Chondrocyte (in vitro differentiated cells): ENCODE measurements at regions not wholly inside any gene's neighbourhood (a gene's known extent, or its start where the extent isn't known, plus 50 kb on each side); places are given as distances from the start of the nearest gene placed in this dataset.

Source experiments
- DNase-seq: peaks from one replicate; pipeline ENCODE4 v3.0.0; 2021; ENCODE audit warnings: mixed read lengths, low spot score
- H3K27ac Mint-ChIP-seq: one replicate; pipeline ENCODE4 v1.8.0; 2021; ENCODE audit warnings: mild to moderate bottlenecking, moderate library complexity, mixed read lengths; ENCODE audit not compliant: unreplicated experiment
- H3K27me3 Mint-ChIP-seq: 2 replicates; pipeline ENCODE4 v1.8.0; 2021; ENCODE audit warnings: low read depth, mixed read lengths
- H3K36me3 Mint-ChIP-seq: 2 replicates; pipeline ENCODE4 v1.8.0; 2021; ENCODE audit warnings: low read depth, mixed read lengths
- H3K4me1 Mint-ChIP-seq: 2 replicates; pipeline ENCODE4 v1.8.0; 2021; ENCODE audit warnings: low read depth, mild to moderate bottlenecking, mixed read lengths
- H3K4me3 Mint-ChIP-seq: one replicate; pipeline ENCODE4 v1.8.0; 2021; ENCODE audit warnings: mild to moderate bottlenecking, moderate library complexity, mixed read lengths; ENCODE audit not compliant: unreplicated experiment
- H3K9me3 Mint-ChIP-seq: 2 replicates; pipeline ENCODE4 v1.8.0; 2021; ENCODE audit warnings: low read depth, mixed read lengths
- TF ChIP-seq, protein P1 (sequence below): fragments of 200-600 bp; sonication (generic); IDR thresholded peaks from 2 replicates; pipeline ENCODE4 v1.5.0; 2021; ENCODE audit warnings: antibody characterized with exemption, mild to moderate bottlenecking, moderate library complexity

DNA sequence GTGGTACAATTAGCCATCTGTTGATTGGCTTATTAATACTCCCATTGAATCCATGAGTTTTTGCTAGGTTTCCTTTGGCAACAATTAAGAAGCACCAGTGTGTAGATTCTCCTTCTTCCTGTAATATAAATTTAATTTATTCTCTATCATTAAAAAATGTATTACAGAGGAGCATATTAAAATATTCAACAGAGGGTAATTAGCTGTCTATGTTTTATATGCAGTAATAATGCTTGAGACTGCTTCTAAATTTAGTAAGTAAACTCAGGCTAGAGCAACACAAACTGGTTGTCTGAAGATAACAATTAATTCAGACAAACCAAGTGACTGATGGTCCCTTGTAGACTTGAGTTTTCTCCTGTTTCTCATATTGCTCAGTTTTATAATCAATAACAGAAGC lies 192.4 kb downstream of the FAT4 start:
- no peak for DNase-seq
- H3K27ac Mint-ChIP-seq, result no peak overlapping the region
- peaks cover 2% of the 10 kb centered on the region for H3K27me3 Mint-ChIP-seq
- H3K4me1 Mint-ChIP-seq, result no peaks in the 10 kb centered on the region
- H3K36me3 Mint-ChIP-seq, result no peaks in the 10 kb centered on the region
- no peaks in the 10 kb centered on the region for H3K9me3 Mint-ChIP-seq
- TF ChIP-seq, protein P1, sequence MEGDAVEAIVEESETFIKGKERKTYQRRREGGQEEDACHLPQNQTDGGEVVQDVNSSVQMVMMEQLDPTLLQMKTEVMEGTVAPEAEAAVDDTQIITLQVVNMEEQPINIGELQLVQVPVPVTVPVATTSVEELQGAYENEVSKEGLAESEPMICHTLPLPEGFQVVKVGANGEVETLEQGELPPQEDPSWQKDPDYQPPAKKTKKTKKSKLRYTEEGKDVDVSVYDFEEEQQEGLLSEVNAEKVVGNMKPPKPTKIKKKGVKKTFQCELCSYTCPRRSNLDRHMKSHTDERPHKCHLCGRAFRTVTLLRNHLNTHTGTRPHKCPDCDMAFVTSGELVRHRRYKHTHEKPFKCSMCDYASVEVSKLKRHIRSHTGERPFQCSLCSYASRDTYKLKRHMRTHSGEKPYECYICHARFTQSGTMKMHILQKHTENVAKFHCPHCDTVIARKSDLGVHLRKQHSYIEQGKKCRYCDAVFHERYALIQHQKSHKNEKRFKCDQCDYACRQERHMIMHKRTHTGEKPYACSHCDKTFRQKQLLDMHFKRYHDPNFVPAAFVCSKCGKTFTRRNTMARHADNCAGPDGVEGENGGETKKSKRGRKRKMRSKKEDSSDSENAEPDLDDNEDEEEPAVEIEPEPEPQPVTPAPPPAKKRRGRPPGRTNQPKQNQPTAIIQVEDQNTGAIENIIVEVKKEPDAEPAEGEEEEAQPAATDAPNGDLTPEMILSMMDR, result no peak
- H3K4me3 Mint-ChIP-seq, result no peak overlapping the region

DNA sequence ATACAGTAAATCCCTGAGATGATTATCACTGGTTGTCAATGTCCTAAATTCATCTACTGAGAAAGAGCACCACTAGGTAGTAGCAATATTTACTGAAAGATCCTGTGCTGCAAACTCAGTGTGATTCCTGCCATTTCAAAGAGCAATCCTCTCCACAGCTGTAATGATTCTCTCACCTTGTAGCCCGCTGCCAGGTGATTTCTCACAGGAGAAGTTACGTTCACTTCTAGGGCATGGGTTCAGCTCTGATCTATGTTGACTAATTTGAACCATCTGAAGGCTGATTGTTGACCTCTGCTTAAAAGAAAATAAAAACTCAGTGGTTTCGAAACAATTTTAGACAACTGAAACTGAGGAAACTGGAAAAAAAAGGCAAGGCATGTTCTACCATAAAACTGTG lies 197.0 kb downstream of the FAT4 start:
- DNase-seq, result no peak
- Mint-ChIP-seq H3K27ac (no peak overlapping the region), H3K4me3 (no peak overlapping the region), H3K9me3 (peaks cover 9% of the 10 kb centered on the region), H3K4me1 (no peaks in the 10 kb centered on the region), H3K27me3 (no peaks in the 10 kb centered on the region), H3K36me3 (peaks cover 3% of the 10 kb centered on the region)
- TF ChIP-seq, protein P1, result no peak

DNA sequence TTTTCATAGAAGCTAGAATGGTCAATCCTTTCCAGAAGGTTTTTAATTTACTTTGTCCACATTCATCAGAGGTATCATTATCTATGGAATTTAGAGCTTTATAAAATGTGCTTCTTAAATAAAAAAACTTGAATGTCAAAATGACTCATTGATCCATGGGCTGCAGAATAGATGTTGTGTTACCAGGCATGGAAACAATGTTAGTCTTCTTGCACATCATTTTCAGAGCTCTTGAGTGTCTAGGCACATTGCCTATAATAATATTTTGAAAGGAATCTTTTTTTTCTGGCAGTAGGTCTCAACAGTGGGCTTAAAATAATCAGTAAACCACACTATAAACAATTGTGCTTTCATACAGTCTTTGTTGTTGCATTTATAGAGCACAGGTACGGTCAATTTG lies 200.3 kb downstream of the FAT4 start:
- TF ChIP-seq, protein P1, result no peak
- DNase-seq, result no peak
- Mint-ChIP-seq H3K4me3 (no peak overlapping the region), H3K9me3 (peaks cover 9% of the 10 kb centered on the region), H3K27me3 (no peaks in the 10 kb centered on the region), H3K4me1 (peaks cover 15% of the 10 kb centered on the region), H3K36me3 (peaks cover 3% of the 10 kb centered on the region), H3K27ac (no peak overlapping the region)

DNA sequence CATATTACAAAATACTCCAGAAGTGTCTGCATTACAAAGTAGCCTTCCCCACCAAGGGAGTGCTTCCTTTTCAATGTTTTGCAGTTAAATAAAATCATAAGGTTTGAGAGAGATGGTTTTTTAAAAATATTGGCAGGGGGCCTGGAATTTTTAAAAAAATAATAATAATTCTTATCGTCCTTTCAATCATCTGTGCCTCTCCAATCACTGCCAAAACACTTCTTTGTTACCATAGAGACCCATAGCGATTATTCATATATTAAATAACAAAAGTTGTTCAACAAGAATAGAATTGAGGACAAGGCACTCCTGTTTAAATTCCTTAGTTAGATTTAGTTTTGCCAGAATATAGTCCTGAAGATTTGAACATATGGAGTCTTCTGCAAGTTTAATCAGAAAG lies 203.1 kb downstream of the FAT4 start:
- no peaks in the 10 kb centered on the region for H3K27me3 Mint-ChIP-seq
- H3K4me1 Mint-ChIP-seq, result peaks cover 24% of the 10 kb centered on the region
- peaks cover 9% of the 10 kb centered on the region for H3K9me3 Mint-ChIP-seq
- no peak for DNase-seq
- H3K27ac Mint-ChIP-seq, result no peak overlapping the region
- no peak overlapping the region for H3K4me3 Mint-ChIP-seq
- H3K36me3 Mint-ChIP-seq, result peaks cover 3% of the 10 kb centered on the region
- TF ChIP-seq, protein P1, result no peak

DNA sequence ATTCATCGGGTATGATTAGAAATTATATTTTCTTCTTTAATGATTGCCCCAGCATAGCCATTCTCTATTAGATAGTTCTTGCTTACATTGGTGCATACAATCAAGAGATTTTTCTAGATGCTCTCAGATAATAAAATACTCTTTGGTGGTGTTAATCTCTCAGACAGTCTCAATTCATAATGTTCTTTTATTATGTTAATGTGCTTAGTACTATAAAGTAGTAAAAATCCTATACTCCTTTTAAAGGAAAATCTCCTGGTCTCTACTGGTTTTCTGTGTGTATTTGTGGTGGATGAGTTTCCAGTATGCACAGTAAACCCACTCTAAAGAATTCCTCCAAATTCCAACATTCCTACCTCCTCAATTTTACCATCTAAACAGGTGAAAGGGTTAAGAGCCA lies 203.5 kb downstream of the FAT4 start:
- Mint-ChIP-seq H3K36me3 (peaks cover 3% of the 10 kb centered on the region), H3K4me1 (peaks cover 24% of the 10 kb centered on the region), H3K27me3 (no peaks in the 10 kb centered on the region)

More for the DNA sequence above, 203.5 kb downstream of the FAT4 start:
- TF ChIP-seq, protein P1, result no peak
- peaks cover 9% of the 10 kb centered on the region for H3K9me3 Mint-ChIP-seq
- DNase-seq, result no peak
- no peak overlapping the region for H3K27ac Mint-ChIP-seq
- H3K4me3 Mint-ChIP-seq, result no peak overlapping the region
